Osteoblast (primary cell): ENCODE measurements at regions not wholly inside any gene's neighbourhood (a gene's known extent, or its start where the extent isn't known, plus 50 kb on each side); places are given as distances from the start of the nearest gene placed in this dataset.

Experiments used
- DNase-seq: peaks from one replicate; pipeline ENCODE4 v3.0.0; 2011; ENCODE audit warnings: low spot score, mixed read lengths; ENCODE audit not compliant: insufficient read length; ENCODE audit errors: missing footprints
- H2AFZ ChIP-seq: 2 replicates; pipeline ENCODE4 v1.6.0; 2011; ENCODE audit warnings: mild to moderate bottlenecking, low read length
- H3K27ac ChIP-seq: 2 replicates; pipeline ENCODE4 v1.5.1; 2011; ENCODE audit warnings: mild to moderate bottlenecking, low read depth, low read length, moderate library complexity
- H3K27me3 ChIP-seq: 2 replicates; pipeline ENCODE4 v1.6.0; 2012; ENCODE audit warnings: mild to moderate bottlenecking, control low read depth, inconsistent platforms, low read length, moderate library complexity; ENCODE audit not compliant: insufficient read depth
- H3K36me3 ChIP-seq: 2 replicates; pipeline ENCODE4 v1.5.1; 2011; ENCODE audit warnings: mild to moderate bottlenecking, low read length, control low read depth, moderate library complexity; ENCODE audit not compliant: insufficient read depth
- H3K4me1 ChIP-seq: 2 replicates; pipeline ENCODE4 v1.5.1; 2011; ENCODE audit warnings: mild to moderate bottlenecking, low read length, control low read depth, moderate library complexity; ENCODE audit not compliant: insufficient read depth
- H3K4me2 ChIP-seq: 2 replicates; pipeline ENCODE4 v1.6.0; 2011; ENCODE audit warnings: mild to moderate bottlenecking, low read length; ENCODE audit not compliant: insufficient read depth
- H3K4me3 ChIP-seq: fragments of 200-600 bp; sonication (generic); 3 replicates; pipeline ENCODE4 v1.5.1; 2012; ENCODE audit warnings: mild to moderate bottlenecking, low read length, inconsistent platforms; ENCODE audit not compliant: insufficient read depth
- H3K79me2 ChIP-seq: 2 replicates; pipeline ENCODE4 v1.6.0; 2012; ENCODE audit warnings: mild to moderate bottlenecking, low read length, control low read depth, inconsistent platforms; ENCODE audit not compliant: insufficient read depth
- H3K9me3 ChIP-seq: 2 replicates; pipeline ENCODE4 v1.5.1; 2011; ENCODE audit warnings: low read depth, low read length, control low read depth
- H4K20me1 ChIP-seq: 2 replicates; pipeline ENCODE4 v1.6.0; 2012; ENCODE audit warnings: mild to moderate bottlenecking, low read length, control low read depth; ENCODE audit not compliant: insufficient read depth
- TF ChIP-seq, protein P1 (sequence below): IDR thresholded peaks from 2 replicates; pipeline ENCODE4 v1.5.1; 2011; ENCODE audit warnings: mild to moderate bottlenecking, low read depth, low read length, moderate library complexity; ENCODE audit errors: extremely low read depth

DNA sequence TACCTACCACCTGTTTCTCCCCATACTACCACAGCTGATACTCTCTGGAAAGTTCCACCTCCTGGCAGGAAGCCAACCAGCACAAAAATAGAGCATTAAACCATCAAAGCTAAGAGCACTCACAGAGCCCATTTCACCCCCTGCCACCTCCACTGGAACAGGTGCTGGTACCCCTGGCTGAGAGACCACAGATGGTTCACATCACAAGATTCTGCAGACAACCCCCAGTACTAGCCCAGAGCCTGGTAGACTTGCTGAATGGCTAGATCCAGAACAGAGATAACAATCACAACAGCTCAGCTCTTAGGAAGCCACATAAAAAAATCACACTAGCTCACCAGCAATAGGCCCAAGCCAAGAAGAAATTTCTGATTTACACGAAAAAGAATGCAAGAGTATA is 855.2 kb downstream of the FSCB start:
- Histone ChIP-seq H3K36me3 (no peaks in the 10 kb centered on the region), H3K4me2 (no peak overlapping the region), H2AFZ (no peak overlapping the region), H3K4me1 (no peaks in the 10 kb centered on the region), H3K79me2 (no peaks in the 10 kb centered on the region), H4K20me1 (no peaks in the 10 kb centered on the region), H3K4me3 (no peak overlapping the region), H3K27ac (no peak overlapping the region), H3K27me3 (no peaks in the 10 kb centered on the region), H3K9me3 (peaks cover 2% of the 10 kb centered on the region)
- no peak for DNase-seq
- TF ChIP-seq, protein P1, sequence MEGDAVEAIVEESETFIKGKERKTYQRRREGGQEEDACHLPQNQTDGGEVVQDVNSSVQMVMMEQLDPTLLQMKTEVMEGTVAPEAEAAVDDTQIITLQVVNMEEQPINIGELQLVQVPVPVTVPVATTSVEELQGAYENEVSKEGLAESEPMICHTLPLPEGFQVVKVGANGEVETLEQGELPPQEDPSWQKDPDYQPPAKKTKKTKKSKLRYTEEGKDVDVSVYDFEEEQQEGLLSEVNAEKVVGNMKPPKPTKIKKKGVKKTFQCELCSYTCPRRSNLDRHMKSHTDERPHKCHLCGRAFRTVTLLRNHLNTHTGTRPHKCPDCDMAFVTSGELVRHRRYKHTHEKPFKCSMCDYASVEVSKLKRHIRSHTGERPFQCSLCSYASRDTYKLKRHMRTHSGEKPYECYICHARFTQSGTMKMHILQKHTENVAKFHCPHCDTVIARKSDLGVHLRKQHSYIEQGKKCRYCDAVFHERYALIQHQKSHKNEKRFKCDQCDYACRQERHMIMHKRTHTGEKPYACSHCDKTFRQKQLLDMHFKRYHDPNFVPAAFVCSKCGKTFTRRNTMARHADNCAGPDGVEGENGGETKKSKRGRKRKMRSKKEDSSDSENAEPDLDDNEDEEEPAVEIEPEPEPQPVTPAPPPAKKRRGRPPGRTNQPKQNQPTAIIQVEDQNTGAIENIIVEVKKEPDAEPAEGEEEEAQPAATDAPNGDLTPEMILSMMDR = no peak

DNA sequence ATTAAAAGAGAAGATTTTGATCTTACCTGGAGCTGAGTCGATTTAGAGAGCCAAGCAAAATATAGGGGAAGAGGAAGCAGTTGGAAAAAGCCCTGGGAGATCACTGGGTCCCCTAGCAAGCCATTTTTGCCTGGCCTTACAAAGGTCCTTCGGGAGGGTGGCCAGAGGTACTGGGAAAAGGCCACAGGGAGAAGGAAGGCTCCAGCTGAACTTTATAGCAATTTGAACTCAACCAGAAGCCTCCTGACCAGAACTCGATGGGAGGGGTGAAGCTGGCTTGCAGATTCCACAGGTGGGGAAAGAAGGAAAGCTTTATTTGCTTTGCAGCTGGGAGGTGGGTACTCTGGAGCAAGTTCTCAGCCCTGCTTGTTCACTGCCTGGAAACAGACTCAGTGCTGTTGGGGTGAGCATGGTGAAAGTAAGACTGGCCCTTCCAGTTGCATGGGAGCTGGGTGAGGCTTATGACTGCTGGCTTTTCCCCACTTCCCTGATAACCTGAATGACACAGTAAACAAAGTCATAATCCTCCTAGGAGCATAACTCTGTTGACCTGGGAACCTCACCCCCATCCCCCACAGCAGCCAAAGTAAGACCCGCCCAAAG is 855.8 kb downstream of the FSCB start:
- no peaks in the 10 kb centered on the region for H3K4me1 ChIP-seq
- H4K20me1 ChIP-seq = no peaks in the 10 kb centered on the region
- H3K9me3 ChIP-seq = peaks cover 2% of the 10 kb centered on the region
- no peak overlapping the region for H3K4me2 ChIP-seq
- no peak overlapping the region for H3K27ac ChIP-seq
- no peaks in the 10 kb centered on the region for H3K27me3 ChIP-seq
- TF ChIP-seq, protein P1 = no peak
- no peaks in the 10 kb centered on the region for H3K36me3 ChIP-seq
- no peak overlapping the region for H2AFZ ChIP-seq
- H3K79me2 ChIP-seq = no peaks in the 10 kb centered on the region
- DNase-seq = no peak
- H3K4me3 ChIP-seq = no peak overlapping the region

- Histone ChIP-seq H3K4me2 (no peak overlapping the region), H4K20me1 (no peaks in the 10 kb centered on the region), H3K27ac (no peak overlapping the region), H3K27me3 (no peaks in the 10 kb centered on the region), H3K36me3 (no peaks in the 10 kb centered on the region), H2AFZ (no peak overlapping the region), H3K4me1 (no peaks in the 10 kb centered on the region), H3K4me3 (no peak overlapping the region), H3K79me2 (no peaks in the 10 kb centered on the region), H3K9me3 (peaks cover 2% of the 10 kb centered on the region)
- TF ChIP-seq, protein P1 = no peak
- no peak for DNase-seq
Measured at GRCh38 chr14:43649508-43649907, 857.6 kb downstream of the FSCB start.

DNA sequence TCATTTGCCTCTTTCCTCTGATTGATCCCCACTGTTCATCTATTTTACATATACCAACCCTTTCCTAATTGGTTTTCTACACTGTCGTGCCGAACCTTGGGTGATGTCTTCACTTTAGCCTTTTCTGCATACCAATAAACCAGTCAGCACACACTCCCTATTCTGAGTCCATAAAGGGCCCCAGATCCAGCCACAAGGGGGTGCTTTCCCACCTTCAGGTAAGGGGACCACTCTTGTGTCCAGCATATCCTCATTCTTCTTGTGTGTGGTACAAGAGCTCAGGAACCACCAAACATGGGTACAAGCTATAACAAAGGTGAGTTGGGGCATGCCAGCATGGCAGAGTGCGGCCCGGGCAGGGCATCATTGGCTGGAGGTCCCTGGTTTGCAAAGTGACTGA is 859.8 kb downstream of the FSCB start:
- H2AFZ ChIP-seq = no peak overlapping the region
- H3K36me3 ChIP-seq = no peaks in the 10 kb centered on the region
- H3K27ac ChIP-seq = no peak overlapping the region
- no peaks in the 10 kb centered on the region for H4K20me1 ChIP-seq
- no peaks in the 10 kb centered on the region for H3K79me2 ChIP-seq
- no peaks in the 10 kb centered on the region for H3K4me1 ChIP-seq
- H3K4me2 ChIP-seq = no peak overlapping the region
- H3K27me3 ChIP-seq = no peaks in the 10 kb centered on the region
- no peak overlapping the region for H3K4me3 ChIP-seq
- TF ChIP-seq, protein P1 = no peak
- no peak for DNase-seq
- peaks cover 2% of the 10 kb centered on the region for H3K9me3 ChIP-seq
